HG02938 (cell line): ENCODE measurements at regions not wholly inside any gene's neighbourhood (a gene's known extent, or its start where the extent isn't known, plus 50 kb on each side); places are given as distances from the start of the nearest gene placed in this dataset.

Experiments
- ATAC-seq: cut with Tn5 transposase; IDR thresholded peaks from one replicate; pipeline ENCODE4 v1.9.1; 2021; ENCODE audit warnings: mild to moderate bottlenecking, moderate library complexity; ENCODE audit not compliant: unreplicated experiment

DNA sequence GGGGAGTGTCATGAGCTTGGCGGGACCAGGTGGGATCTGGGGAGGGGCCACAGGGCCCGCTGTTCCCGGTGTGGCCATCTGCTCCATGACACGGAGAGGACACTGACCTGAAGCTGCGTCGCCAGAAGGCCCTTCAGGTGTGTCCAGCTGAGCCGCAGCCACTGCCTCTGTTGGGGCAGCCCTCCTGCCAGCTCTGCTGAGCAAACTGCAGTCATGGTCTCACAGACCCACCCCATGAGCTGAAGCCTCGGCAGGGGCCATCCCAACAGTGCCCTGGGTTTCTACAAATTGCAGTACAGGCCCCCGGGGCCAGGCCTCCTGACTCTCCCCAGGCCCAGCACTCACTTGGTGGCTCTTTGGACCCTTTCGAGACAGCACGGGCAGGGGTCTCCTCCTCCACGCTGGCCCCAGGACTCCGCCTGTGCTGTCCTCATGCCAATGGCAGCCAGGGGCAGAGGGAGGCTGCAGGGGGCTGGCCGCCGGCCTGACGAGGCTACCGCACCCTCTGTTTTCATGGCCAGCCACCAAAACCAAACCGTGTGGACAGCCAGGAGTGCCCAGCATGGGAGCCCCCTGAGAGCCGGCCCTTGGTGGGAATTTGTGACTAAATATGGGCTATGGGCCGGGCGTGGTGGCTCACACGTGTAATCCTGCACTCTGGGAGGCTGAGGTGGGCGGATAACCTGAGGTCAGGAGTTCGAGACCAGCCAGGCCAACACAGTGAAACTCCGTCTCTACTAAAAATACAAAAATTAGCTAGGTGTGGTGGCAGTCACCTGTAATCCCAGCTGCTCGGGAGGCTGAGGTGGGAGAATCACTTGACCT is 175.2 kb upstream of the SALL3 start:
- ATAC-seq, result no peak

DNA sequence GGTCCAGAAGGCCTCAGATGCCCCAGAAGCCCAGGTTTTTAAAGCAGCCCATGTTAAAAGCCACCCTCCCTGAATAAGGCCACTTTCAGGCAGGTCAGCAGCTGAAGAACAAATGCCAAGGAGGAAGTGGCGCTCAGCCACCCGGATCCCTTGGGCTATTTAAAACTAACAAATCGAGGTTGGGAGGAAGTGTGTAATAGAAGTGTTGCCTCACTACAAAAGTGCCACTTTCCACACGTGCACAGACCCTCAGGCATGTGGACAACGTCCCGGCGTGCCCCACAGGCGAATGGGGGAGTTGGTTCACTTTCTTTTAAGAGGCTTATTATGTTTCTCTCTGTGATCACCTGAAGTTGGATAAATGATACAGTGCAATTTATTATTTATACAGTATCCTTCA is 173.8 kb upstream of the SALL3 start:
- ATAC-seq, result no peak

- no peak for ATAC-seq
Observed at GRCh38 chr18:78807668-78808067, 171.9 kb upstream of the SALL3 start.

GRCh38 chr18:78809845-78810244 is 169.8 kb upstream of the SALL3 start:
- no peak for ATAC-seq

GRCh38 chr18:78810706-78811105 is 168.9 kb upstream of the SALL3 start:
- no peak for ATAC-seq

DNA sequence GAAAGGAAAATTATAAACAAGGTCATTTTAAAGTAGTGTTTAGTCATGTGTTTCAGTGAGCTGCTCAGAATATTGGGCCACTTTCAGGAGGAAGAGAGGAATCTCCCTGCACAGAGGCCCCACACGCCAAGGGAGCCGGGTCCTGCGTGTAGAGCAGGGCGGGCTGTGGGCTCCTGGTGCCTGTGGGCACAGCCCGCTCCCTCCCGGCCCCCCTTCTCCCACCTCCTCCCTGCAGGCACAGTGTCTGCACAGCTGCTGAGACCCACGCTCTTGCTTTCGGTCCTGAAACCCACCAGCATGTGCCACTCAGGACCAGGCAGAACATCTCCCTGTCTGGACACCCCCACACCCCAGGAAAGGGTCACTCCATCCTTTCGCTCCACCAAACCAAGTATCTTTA is 167.6 kb upstream of the SALL3 start:
- ATAC-seq, result no peak

GRCh38 chr18:78813156-78813555 is 166.5 kb upstream of the SALL3 start:
- ATAC-seq, result no peak

- no peak for ATAC-seq
Observed at GRCh38 chr18:78813936-78814710, 165.5 kb upstream of the SALL3 start.

GRCh38 chr18:78814766-78815165 is 164.9 kb upstream of the SALL3 start:
- no peak for ATAC-seq

DNA sequence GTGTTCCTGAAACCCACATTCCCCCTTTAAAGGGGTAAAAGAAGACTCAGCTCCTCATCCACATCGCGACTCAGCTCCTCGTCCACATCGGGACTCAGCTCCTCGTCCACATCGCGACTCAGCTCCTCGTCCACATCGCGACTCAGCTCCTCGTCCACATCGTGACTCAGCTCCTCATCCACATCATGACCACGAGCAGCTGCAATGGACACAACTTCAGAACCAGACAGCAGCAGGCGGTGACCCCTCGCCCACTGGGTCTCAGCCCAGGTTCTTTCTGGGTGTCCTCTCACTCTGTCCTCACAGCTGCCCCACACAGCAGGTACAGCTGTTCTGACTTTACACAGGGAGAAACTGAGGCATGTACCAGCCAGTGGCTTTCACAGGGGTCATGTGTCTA is 163.5 kb upstream of the SALL3 start:
- ATAC-seq, result no peak

GRCh38 chr18:78816916-78817315 is 162.7 kb upstream of the SALL3 start:
- ATAC-seq, result no peak

GRCh38 chr18:78818495-78818894 is 161.1 kb upstream of the SALL3 start:
- ATAC-seq, result no peak

GRCh38 chr18:78818961-78819360 is 160.7 kb upstream of the SALL3 start:
- ATAC-seq, result no peak

DNA sequence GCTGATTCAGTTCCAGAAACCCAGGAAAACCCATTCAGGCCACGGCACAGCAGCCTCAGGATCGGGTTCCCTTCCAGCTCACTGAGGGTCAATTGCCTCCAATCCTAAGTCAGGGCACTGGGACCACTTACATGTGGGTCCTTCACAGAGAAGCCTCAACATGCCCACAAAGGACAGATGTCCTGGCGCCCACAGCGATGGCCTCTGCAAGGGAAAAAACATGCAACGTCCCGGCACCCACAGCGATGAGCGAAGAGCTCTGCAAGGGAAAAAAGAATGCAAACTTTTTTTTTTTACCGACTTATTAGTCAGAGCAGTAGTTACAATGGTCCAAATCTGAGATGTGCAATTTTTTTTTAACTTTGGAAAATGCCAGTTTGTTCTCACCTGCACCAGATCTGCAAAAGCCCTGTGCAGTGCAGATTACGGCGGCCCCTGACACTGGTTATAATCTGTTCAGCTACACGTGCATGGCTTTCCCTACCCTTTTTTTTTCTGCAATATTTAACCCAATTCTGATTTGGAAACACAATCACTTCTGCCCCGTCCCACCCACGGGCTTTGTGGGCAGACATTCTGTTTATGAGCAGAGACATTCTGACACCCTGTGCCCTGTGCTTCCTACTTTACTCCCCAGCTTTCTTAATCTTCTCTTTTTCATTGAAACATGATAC is 159.3 kb upstream of the SALL3 start:
- ATAC-seq, result no peak

DNA sequence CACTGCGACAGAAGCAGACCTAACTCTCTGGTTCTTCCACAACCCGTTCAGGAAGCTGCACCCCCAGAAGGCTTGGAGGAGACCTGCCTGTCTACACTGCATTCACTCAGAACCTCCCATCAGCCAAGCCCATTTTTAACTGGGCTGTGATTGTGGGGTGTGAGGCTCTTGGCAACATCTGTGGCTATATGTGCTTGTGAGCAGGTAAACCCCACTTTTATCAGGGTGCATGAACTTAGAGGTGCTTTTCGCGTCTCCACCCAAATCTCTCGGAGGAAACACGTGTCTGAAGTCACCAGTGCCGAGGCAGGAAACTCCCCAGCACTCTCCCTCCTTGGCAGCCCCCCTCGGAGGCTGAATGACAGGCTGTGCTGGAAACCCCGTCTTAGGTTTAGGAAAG is 158.2 kb upstream of the SALL3 start:
- no peak for ATAC-seq

GRCh38 chr18:78822171-78822948 is 157.3 kb upstream of the SALL3 start:
- ATAC-seq, result no peak

DNA sequence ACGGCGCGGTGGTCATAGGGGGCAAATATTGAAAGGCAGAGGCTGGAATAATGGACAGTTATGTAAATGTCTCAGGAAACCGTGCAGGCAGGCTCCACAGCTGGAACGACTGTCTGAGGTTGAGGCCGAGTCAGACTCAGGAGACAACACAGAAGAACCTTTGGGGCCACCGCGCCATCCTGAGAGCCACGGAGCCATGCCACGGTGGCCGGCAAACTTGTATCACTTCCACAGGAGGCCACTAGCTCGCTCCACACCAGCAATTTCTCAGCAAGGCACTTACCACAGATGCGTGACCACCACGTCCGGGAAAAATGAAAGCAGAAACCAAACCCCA is 156.7 kb upstream of the SALL3 start:
- ATAC-seq, result no peak

DNA sequence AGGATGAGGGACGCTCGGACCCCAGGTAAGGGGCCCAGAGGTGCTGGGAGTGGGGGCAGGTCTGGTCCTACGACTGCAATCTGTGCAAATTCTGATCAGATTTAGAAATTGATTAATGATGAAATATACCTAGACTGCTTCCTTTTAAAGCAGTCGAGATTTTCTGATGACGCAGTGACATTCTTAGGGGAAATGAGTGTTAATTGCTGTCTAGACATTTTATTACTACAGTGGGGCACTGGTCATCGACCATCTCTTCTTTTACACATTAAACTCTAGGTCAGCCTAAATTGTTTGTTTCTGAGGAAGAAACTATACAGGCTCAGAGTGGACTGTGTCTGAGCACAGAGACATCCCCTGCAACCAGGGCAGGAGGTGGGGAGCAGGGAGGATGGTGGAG is 154.4 kb upstream of the SALL3 start:
- no peak for ATAC-seq

DNA sequence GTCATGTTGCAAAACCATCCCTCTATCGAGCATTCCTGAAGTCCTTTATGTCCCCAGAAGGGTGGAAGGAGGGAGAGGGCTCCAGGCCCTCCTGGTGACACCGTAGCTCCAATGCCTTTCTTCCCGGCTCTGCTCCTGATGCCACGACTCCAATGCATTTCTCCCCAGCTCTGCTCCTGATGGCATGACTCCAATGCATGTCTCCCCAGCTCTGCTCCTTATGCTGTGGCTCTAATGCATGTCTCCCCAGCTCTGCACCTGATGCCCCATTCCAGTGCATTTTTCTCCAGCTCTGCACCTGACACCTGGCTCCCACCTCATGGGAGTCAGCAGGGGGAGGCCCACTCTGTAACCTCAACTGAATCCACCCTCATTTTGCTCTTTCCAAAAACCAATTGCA is 153.0 kb upstream of the SALL3 start:
- no peak for ATAC-seq

GRCh38 chr18:78827141-78827540 is 152.5 kb upstream of the SALL3 start:
- ATAC-seq, result no peak

DNA sequence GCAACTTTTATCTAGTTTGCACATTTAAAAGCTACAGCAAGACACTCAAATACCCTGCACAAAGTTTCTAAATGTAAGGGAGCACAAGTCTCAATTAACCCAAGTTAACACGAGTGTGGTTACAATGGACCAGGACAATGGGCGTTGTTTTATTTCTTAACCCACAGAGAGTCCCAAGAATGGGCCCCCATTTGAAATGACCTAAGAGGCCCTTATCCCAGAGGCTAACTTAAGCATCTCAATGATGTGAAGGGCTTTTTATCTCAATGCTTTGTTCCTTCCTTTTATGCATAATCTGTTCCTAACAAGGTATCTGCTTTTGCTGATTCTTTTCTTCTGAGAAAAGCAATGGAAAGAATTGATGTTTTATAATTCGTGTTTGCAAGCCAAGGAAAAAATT is 151.5 kb upstream of the SALL3 start:
- no peak for ATAC-seq
